ENCODE measurements at regions not wholly inside any gene's neighbourhood (a gene's known extent, or its start where the extent isn't known, plus 50 kb on each side); places are given as distances from the start of the nearest gene placed in this dataset.

DNA sequence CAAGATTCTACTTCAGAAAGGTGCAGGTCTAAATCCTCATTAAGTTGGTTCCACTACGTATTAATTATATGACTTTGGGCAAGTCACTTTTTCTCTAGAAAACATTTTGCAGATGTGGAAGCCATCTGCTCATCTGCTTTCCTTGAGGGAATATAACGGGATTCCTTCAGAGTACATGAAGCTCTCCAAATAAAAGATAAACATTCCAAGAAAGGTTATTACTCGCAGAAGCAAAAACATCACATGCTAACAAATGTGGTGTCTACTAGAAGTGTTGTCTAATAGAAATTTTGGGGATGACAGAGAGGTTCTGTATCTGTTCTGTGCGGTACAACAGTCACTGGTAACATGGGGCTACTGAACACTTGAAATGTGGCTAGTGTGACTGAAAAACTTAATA, 60.2 kb downstream of the NIBAN1 start:
- TF ChIP-seq, protein P1, sequence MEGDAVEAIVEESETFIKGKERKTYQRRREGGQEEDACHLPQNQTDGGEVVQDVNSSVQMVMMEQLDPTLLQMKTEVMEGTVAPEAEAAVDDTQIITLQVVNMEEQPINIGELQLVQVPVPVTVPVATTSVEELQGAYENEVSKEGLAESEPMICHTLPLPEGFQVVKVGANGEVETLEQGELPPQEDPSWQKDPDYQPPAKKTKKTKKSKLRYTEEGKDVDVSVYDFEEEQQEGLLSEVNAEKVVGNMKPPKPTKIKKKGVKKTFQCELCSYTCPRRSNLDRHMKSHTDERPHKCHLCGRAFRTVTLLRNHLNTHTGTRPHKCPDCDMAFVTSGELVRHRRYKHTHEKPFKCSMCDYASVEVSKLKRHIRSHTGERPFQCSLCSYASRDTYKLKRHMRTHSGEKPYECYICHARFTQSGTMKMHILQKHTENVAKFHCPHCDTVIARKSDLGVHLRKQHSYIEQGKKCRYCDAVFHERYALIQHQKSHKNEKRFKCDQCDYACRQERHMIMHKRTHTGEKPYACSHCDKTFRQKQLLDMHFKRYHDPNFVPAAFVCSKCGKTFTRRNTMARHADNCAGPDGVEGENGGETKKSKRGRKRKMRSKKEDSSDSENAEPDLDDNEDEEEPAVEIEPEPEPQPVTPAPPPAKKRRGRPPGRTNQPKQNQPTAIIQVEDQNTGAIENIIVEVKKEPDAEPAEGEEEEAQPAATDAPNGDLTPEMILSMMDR (IDR thresholded peaks at IDR 0.05) = no peak
- no peak for TF ChIP-seq POLR2AphosphoS5 (IDR thresholded peaks at IDR 0.05)
- TF ChIP-seq EP300 (IDR thresholded peaks at IDR 0.05; ENCODE audit: low read depth) = no peak
